ENCODE measurements at regions not wholly inside any gene's neighbourhood (a gene's known extent, or its start where the extent isn't known, plus 50 kb on each side); places are given as distances from the start of the nearest gene placed in this dataset.

DNA sequence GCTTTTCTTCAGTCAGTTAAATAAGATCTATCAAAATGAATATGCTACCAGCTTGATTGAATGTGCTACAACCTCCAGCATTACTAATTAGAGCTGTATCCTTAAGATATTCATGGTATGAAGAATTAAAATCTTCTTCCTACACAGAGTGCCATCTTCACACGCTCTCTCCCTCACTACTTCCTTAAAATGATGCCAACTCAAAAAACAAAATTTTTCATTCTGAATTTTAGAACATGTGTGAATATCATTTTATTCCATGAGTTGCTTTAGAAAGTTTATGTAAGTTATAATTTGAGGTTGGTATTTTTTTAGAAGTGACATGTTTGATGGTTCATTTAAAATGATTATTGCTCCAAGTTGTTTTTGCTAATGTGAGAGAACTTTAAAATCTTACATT lies 407.5 kb upstream of the CELF2 start (continued):
- TF ChIP-seq RCOR1 (conservative IDR thresholded peaks at IDR 0.05; ENCODE audit: low read depth, low read length) = no peak
- TF ChIP-seq SMAD1 (IDR thresholded peaks at IDR 0.05; ENCODE audit: low read depth, partially characterized antibody) = no peak
- no peak for TF ChIP-seq ZNF622 (IDR thresholded peaks at IDR 0.05)
- no peak for TF ChIP-seq MEF2B (IDR thresholded peaks at IDR 0.05; ENCODE audit: partially characterized antibody, poor library complexity, severe bottlenecking)

DNA sequence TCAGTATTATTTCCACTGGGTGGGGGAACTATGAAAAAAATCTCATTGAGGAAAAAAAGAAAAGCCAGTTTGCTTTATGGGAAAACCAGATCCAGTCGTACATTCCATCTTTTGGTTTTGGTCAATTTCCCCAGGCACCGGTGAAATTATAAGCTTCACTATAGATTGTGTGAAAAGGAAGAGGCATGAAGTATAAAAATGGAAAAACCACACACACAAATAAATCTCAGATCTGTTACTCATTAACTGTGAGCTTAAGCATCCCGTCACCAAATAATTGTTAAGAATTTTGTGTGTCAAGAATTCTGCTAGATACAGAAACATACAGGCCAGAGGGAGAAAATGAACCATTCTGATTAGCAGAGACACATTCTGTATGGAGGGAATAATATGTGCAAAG lies 405.5 kb upstream of the CELF2 start:
- BruUV-seq (replicated peaks) = no TSS peak
- intact Hi-C loops (cut with micrococcal nuclease; ENCODE audit: unreplicated experiment) = no loop called here

More for the DNA sequence above, 405.5 kb upstream of the CELF2 start:
- Histone ChIP-seq H3K79me2 (ENCODE audit: control insufficient read depth, insufficient read depth, low read length) (no peaks in the 10 kb centered on the region), H3K27me3 (replicated peaks in 1 of 2; ENCODE audit: control insufficient read depth in 2 of 2, insufficient read depth in 2 of 2, low read length in 1 of 2) (no peaks in the 10 kb centered on the region; a peak in 1 of 4 replicates), H3K36me3 (ENCODE audit: control insufficient read depth in 2 of 2, insufficient read depth in 2 of 2, low read length in 1 of 2) (no peaks in the 10 kb centered on the region), H3K4me1 (ENCODE audit: control insufficient read depth, insufficient read depth, low read length) (no peaks in the 10 kb centered on the region), H3K4me2 (ENCODE audit: control insufficient read depth, insufficient read depth) (no peak overlapping the region), H3K4me3 (no peak overlapping the region), H2AFZ (ENCODE audit: control insufficient read depth, low read depth, low read length) (no peak overlapping the region), H4K20me1 (ENCODE audit: control insufficient read depth, insufficient read depth) (no peaks in the 10 kb centered on the region), H3K27ac (ENCODE audit: control insufficient read depth, insufficient read depth) (no peak overlapping the region), H3K9me3 (replicated peaks; ENCODE audit: control insufficient read depth, insufficient read depth, low read length) (no peaks in the 10 kb centered on the region), H3K9ac (ENCODE audit: control insufficient read depth, insufficient read depth, low read length) (no peak overlapping the region)
- ATAC-seq = no peak
- CTCF ChIA-PET = no interaction called here
- WGBS (ENCODE audit: insufficient coverage, insufficient replicate concordance, low lambda C conversion rate, missing lambda C conversion rate) = 19% methylated on average over 3 of the region's 3 CpGs
- FAIRE-seq = no peak
- in situ Hi-C loops (cut with MboI) = no loop called here
- SMC1A ChIA-PET (ENCODE audit: uncharacterized antibody, unreplicated experiment) = interaction anchor here (1.3 kb wide), 1 partner anchor 57 kb away, joined by 4 read pairs; no protein-coding TSS in a partner anchor
- POLR2A ChIA-PET = no interaction called here
- TF ChIP-seq CHD2 (IDR thresholded peaks at IDR 0.05; ENCODE audit: borderline replicate concordance, low read depth, low read length) (no peak), ZNF384 (IDR thresholded peaks at IDR 0.05; ENCODE audit: borderline replicate concordance, low read depth, low read length) (no peak), BACH1 (IDR thresholded peaks at IDR 0.05; ENCODE audit: borderline replicate concordance) (no peak)
- TF ChIP-seq, protein P1, sequence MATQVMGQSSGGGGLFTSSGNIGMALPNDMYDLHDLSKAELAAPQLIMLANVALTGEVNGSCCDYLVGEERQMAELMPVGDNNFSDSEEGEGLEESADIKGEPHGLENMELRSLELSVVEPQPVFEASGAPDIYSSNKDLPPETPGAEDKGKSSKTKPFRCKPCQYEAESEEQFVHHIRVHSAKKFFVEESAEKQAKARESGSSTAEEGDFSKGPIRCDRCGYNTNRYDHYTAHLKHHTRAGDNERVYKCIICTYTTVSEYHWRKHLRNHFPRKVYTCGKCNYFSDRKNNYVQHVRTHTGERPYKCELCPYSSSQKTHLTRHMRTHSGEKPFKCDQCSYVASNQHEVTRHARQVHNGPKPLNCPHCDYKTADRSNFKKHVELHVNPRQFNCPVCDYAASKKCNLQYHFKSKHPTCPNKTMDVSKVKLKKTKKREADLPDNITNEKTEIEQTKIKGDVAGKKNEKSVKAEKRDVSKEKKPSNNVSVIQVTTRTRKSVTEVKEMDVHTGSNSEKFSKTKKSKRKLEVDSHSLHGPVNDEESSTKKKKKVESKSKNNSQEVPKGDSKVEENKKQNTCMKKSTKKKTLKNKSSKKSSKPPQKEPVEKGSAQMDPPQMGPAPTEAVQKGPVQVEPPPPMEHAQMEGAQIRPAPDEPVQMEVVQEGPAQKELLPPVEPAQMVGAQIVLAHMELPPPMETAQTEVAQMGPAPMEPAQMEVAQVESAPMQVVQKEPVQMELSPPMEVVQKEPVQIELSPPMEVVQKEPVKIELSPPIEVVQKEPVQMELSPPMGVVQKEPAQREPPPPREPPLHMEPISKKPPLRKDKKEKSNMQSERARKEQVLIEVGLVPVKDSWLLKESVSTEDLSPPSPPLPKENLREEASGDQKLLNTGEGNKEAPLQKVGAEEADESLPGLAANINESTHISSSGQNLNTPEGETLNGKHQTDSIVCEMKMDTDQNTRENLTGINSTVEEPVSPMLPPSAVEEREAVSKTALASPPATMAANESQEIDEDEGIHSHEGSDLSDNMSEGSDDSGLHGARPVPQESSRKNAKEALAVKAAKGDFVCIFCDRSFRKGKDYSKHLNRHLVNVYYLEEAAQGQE (IDR thresholded peaks at IDR 0.05; ENCODE audit: low read depth, low read length) = no peak
- DNase-seq (ENCODE audit: low read depth, low spot score) = no peak
- RAD21 ChIA-PET (ENCODE audit: unreplicated experiment) = no interaction called here
